Upper lobe of left lung (tissue), 4 donors: ENCODE measurements at regions not wholly inside any gene's neighbourhood (a gene's known extent, or its start where the extent isn't known, plus 50 kb on each side); places are given as distances from the start of the nearest gene placed in this dataset.
"Not testable (repeated sequence)": the region's sequence is repeated elsewhere in the genome, so short reads cannot be mapped to it uniquely, and the experiment has no call there.

Experiments
- CTCF ChIP-seq, 6 experiments: fragments of 450-650 bp in 4 of 6; fragments of 200-600 bp in 2 of 6; sonication (generic) in 2 of 6; IDR thresholded peaks; one replicate each; pipeline ENCODE4 v1.5.1; 2016 to 2019; ENCODE audit warnings: antibody characterized with exemption in 6 of 6
- POLR2A ChIP-seq, 4 donors: fragments of 450-650 bp; IDR thresholded peaks; one replicate each; pipeline ENCODE4 v1.5.1; 2016 to 2017; ENCODE audit warnings: antibody characterized with exemption in 4 of 4, mild to moderate bottlenecking in 2 of 4

GRCh38 chr7:39762466-39762865 lies 139.1 kb downstream of the RALA start:
- not testable (repeated sequence) for TF ChIP-seq POLR2A, CTCF (IDR thresholded peaks at IDR 0.05)
